ENCODE measurements at regions not wholly inside any gene's neighbourhood (a gene's known extent, or its start where the extent isn't known, plus 50 kb on each side); places are given as distances from the start of the nearest gene placed in this dataset.

DNA sequence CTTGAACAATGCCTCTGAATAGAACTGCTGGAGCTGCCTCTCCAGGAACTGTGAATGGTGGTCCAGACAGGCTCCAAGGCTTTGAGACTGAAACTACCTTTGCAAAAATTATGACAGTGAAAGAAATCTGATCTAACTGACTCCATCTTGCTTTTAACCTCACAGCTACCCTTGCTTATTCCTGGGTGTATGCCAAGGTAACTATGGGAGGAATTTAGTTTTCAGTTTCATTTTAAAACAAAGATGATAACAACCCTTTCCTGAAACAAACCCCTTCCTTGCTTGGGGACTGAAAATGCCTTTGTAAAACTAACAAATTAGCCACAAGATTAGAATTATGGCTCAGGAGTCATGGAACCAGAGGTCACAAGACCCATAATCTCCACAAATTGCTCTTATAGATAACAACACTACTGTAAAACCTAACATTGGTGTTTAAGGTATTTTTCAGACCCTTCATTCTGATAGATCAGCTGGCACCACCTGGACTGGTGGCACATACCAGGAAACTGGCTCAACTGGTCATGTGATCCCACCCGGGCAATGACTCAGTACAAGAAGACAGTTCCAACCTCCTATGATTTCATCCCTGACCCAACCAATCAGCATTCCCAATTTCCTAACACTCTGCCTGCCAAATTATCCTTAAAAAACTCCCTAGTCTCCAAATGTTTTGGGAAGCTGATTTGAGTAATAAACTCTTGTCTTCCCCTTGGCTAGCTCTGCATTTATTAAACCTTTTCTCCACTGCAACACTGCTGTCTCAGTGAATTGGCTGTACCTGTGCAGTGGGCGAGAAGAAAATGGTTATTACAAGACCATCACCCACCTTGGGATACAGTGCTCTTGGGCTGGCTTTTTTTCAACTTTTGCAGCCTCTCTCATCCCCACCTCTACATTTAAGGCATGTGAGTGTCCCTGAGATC, 608.1 kb downstream of the TYW1 start:
- no peak for DNase-seq (ENCODE audit: low read depth in 1 of 2, low spot score in 1 of 2)
- in situ Hi-C loops (cut with HindIII; ENCODE audit: low pct_unique_long_range_greater_than_20kb, low sequenced_read_pairs), result no loop called here
- TF ChIP-seq JUND (IDR thresholded peaks at IDR 0.05; ENCODE audit: low read depth), result no peak

DNA sequence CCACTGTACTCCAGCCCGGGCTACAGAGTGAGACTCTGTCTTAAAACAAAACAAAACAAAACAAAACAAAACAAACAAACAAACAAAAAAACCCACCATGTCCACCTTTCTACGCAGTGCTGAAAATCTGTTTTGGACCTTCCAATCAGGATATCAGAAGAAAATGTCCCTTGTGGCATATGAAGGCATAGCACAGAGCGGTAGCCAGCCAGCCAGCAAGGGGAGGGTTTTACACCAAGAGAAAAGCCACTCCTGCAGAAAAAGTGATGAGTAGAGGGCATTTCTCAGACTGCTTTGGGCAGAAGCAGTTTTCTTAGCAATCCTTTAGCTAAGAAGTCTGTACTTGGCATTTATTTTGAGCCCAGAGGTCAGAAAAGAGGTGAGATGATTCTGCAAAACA, 612.2 kb downstream of the TYW1 start:
- no peak for TF ChIP-seq JUND (IDR thresholded peaks at IDR 0.05; ENCODE audit: low read depth)
- no peak for DNase-seq (ENCODE audit: low read depth in 1 of 2, low spot score in 1 of 2)

DNA sequence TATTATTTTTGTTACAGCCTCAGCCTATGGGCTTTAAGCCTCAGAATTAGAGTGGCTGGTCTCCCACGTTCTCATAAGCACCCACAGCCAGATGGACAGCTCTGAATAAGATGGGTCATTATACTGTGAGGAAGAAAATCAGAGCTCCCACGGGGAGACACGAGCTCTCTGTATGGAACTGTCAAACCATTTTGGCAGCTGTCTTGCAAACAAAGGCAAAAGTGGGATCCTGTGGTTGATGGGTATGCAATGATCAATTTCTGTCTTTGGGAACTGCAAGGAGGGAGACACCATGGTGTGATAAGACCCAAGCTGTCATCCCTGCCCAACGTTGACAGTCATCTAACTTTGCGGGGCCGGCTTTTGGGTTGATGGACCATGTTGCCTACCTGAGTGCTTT, 614.3 kb downstream of the TYW1 start:
- DNase-seq (ENCODE audit: low read depth in 1 of 2, low spot score in 1 of 2), result no peak
- in situ Hi-C loops (cut with HindIII; ENCODE audit: low pct_unique_long_range_greater_than_20kb, low sequenced_read_pairs), result no loop called here
- TF ChIP-seq JUND (IDR thresholded peaks at IDR 0.05; ENCODE audit: low read depth), result no peak

More for the DNA sequence above, 612.2 kb downstream of the TYW1 start:
- in situ Hi-C loops (cut with HindIII; ENCODE audit: low pct_unique_long_range_greater_than_20kb, low sequenced_read_pairs), result no loop called here

DNA sequence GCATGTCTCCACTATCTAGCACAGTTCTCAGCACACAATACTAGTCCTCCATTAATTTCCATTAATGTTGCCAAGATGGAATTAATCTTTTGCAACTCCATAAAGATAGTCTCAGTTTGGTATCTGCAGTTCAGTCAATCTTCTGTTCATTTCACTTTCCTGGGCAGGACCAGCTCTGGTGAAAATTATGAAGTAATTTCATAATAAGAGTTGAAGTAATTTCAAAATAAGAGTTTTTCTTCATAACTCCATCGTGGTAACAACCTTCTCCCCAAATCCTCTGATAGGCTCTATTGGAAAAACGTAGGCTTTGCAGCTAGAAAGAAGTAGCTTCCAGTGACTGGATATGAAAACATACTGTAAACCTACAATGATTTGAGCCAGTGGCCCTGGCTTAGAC, 618.2 kb downstream of the TYW1 start:
- TF ChIP-seq JUND (IDR thresholded peaks at IDR 0.05; ENCODE audit: low read depth), result no peak
- DNase-seq (ENCODE audit: low read depth in 1 of 2, low spot score in 1 of 2), result peak in 1 of 2 experiments; percentile 19
- in situ Hi-C loops (cut with HindIII; ENCODE audit: low pct_unique_long_range_greater_than_20kb, low sequenced_read_pairs), result no loop called here

DNA sequence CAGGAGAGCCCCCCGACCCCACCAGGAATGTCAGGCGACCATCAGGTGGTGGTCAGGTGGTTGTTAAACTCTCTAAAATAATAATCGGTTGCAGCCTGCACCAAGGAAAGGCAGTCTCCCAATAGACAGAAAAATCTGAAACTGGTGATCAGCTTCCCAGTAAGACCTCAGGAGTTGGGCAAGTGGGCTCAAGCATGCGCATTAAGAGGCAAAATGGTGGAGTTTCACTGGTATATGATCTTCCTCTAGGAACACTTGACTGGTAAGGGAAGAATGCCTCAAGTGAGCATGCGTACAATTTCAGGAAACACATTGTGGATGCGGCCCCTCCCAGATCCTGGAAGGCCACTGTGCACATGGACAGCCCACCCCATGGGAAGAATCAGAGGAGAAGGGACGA, 619.9 kb downstream of the TYW1 start:
- in situ Hi-C loops (cut with HindIII; ENCODE audit: low pct_unique_long_range_greater_than_20kb, low sequenced_read_pairs), result no loop called here
- no peak for DNase-seq (ENCODE audit: low read depth in 1 of 2, low spot score in 1 of 2)
- no peak for TF ChIP-seq JUND (IDR thresholded peaks at IDR 0.05; ENCODE audit: low read depth)

DNA sequence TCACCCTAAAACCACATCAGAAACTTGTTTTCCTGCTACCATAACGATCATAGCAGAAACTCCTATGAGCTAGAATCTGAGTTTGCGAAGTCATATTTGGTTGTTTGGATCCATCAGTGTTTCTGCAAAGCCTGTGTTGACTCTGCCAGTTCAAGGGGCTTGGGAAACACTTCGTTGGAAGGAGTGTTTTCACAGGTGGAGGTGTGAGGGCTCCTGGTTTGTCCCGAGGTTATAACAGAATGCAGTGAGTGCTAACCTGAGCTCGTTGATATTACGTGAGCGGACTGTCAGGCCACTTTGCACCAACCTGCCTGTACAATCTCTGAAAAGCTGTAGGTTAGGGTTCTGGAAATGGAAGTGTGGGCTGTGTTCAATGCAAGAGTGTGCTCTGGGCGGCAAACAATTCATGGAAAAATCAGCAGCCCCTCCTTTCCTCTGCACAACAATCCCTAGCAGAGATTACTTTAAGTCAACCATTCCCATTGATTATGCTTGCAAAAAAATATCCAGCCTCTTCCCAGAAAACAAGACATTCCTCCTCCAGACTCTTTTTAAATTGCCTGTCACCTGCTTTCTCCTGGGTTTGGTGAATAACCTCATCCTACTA, 622.0 kb downstream of the TYW1 start:
- DNase-seq (ENCODE audit: low read depth in 1 of 2, low spot score in 1 of 2), result no peak
- in situ Hi-C loops (cut with HindIII; ENCODE audit: low pct_unique_long_range_greater_than_20kb, low sequenced_read_pairs), result no loop called here
- TF ChIP-seq JUND (IDR thresholded peaks at IDR 0.05; ENCODE audit: low read depth), result no peak

DNA sequence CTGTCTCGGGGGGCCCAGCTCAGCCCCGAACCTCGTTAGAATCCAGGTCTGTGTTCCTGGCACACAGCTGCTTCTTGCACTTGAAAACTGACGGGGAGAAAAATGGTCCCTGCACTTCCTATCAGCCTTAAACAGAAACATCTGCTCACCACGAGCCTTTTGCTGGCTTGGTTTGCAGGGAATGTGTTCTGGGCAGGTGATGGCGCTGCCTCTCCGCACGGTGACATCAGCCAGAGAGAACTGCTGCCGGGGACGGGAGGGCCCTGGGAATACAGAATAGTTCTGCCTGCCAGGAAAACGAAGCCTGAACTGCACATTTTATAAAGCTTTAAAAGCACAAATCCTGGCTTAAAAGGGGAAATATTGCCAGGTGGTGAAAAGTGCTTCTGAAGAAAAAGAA, 622.5 kb downstream of the TYW1 start:
- in situ Hi-C loops (cut with HindIII; ENCODE audit: low pct_unique_long_range_greater_than_20kb, low sequenced_read_pairs), result no loop called here
- peak in 1 of 2 experiments; percentile 23 for DNase-seq (ENCODE audit: low read depth in 1 of 2, low spot score in 1 of 2)
- no peak for TF ChIP-seq JUND (IDR thresholded peaks at IDR 0.05; ENCODE audit: low read depth)

DNA sequence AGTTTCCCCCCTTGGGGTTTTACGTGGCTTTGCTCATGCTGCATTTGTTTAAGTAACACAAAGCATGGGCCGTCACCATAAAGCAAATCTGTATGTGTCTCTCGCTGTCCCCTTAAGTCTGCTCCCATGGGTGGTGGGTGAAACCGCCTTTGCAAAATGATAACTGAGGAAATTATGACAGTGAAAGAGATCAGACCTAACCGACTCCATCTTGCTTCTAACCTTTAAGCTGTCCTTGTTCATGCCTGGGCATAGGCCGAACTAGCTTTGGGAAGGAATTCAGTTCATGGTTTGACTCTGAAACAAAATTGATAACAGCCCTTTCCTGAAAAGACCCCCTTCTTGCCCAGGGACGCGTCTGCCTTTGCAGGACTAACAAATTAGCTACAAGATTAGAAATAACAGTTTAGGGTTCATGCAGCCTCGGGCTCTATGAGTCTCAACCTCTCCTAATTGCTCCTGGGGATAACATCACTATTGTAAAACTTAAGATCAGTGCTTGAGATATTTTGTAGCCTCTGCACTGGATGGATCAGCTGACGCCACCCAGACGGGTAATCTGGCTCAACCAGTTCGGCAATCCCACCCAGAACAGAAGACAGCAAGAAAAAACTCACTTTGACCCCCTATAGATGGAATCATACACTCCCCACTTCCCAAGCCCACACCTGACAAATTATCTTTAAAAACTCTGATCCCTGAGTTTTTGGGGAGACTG, 623.7 kb downstream of the TYW1 start:
- DNase-seq (ENCODE audit: low read depth in 1 of 2, low spot score in 1 of 2), result peak in 1 of 2 experiments; percentile 36
- in situ Hi-C loops (cut with HindIII; ENCODE audit: low pct_unique_long_range_greater_than_20kb, low sequenced_read_pairs), result no loop called here
- TF ChIP-seq JUND (IDR thresholded peaks at IDR 0.05; ENCODE audit: low read depth), result no peak

DNA sequence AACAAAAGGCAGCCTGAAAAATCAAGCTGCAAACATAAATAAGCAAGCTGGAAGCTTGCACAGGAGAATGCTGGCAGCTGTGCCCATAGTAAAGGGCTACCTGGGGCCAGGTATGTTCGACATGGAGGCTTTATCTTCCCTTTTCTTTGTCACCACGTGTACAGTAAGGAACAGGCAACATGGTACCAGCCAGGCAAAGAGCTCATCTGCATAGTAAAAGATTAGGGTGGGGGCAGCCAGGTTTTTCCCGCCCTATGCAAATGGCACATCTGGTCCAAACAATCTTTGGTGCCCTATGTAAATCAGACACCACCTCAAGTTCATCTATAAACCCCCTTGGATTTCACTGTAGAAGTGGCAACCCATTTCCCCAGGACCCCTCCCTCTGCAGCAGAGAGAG, 625.1 kb downstream of the TYW1 start:
- no peak for DNase-seq (ENCODE audit: low read depth in 1 of 2, low spot score in 1 of 2)
- in situ Hi-C loops (cut with HindIII; ENCODE audit: low pct_unique_long_range_greater_than_20kb, low sequenced_read_pairs), result no loop called here

DNA sequence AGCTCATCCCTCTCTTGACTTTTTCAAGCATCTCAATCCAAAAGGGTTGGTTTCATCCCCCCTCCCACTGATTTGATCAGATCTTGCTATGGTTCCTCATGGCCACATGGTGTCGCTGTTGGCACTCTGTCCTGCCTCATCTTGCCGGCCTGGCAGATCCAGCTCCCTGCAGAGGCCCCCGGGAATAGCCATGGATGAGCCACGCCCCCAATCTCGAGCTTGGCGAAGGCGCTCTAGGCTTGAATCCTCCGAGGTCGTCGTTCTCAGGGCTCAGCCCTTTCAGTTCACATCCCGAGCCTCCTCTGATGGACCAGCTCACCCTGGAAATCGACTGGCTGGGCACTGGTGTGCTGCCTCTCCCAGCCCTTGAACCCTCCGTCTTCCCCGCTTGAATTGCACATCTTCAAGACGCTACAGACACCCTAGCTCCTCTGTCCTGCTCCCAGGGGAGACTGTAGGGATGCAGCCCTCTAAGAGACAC, 628.7 kb downstream of the TYW1 start:
- DNase-seq (ENCODE audit: low read depth in 1 of 2, low spot score in 1 of 2), result peak; percentile 69 to 80
- in situ Hi-C loops (cut with HindIII; ENCODE audit: low pct_unique_long_range_greater_than_20kb, low sequenced_read_pairs), result no loop called here

More for the DNA sequence above, 625.1 kb downstream of the TYW1 start:
- no peak for TF ChIP-seq JUND (IDR thresholded peaks at IDR 0.05; ENCODE audit: low read depth)

DNA sequence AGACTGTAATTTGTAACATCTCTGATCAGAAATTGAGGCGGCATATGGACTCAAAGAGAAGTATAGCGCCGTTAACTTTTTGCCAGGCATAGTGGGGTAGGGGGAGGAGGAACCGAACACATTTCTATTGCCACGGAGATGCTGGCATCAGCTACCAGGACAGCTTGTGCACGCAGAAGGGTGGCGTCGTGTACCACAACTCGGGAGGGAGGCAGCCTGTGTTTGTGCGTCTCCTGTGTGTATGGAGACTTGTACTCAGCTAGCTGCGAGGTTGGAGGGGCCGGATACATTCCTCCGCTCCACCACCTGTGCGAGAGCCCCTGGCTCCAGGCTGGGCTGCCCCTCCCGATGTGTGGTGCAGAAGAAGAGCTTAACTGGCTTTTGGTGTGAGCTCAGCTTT, 634.8 kb downstream of the TYW1 start:
- no peak for DNase-seq (ENCODE audit: low read depth in 1 of 2, low spot score in 1 of 2)
- in situ Hi-C loops (cut with HindIII; ENCODE audit: low pct_unique_long_range_greater_than_20kb, low sequenced_read_pairs), result no loop called here
- no peak for TF ChIP-seq JUND (IDR thresholded peaks at IDR 0.05; ENCODE audit: low read depth)

More for the DNA sequence above, 628.7 kb downstream of the TYW1 start:
- TF ChIP-seq JUND (IDR thresholded peaks at IDR 0.05; ENCODE audit: low read depth), result no peak

DNA sequence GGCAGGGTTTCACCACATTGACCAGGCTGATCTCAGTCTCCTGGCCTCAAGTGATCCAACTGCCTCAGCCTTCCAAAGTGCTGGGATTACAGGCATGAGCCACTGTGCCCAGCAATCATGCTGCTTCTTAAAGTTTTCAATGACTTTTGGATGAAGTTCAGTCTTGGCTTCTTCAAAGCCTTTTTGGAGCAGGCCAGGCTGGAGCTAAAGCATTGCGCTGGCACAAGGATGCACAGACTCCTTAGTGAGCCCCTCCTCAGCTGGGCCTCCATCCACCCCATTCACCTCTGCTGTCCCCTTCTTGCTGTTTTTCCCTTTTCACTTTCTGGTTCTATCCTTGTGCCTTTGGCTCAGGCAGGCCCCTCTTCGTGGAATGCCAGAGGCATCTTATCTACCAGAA, 638.6 kb downstream of the TYW1 start:
- no peak for DNase-seq (ENCODE audit: low read depth in 1 of 2, low spot score in 1 of 2)
- no peak for TF ChIP-seq JUND (IDR thresholded peaks at IDR 0.05; ENCODE audit: low read depth)
- in situ Hi-C loops (cut with HindIII; ENCODE audit: low pct_unique_long_range_greater_than_20kb, low sequenced_read_pairs), result no loop called here
